ENCODE measurements at regions not wholly inside any gene's neighbourhood (a gene's known extent, or its start where the extent isn't known, plus 50 kb on each side); places are given as distances from the start of the nearest gene placed in this dataset.
A peak's percentile ranks its signal among the peaks of the same experiment; 100 is the strongest.
"Not testable (repeated sequence)": the region's sequence is repeated elsewhere in the genome, so short reads cannot be mapped to it uniquely, and the experiment has no call there.

DNA sequence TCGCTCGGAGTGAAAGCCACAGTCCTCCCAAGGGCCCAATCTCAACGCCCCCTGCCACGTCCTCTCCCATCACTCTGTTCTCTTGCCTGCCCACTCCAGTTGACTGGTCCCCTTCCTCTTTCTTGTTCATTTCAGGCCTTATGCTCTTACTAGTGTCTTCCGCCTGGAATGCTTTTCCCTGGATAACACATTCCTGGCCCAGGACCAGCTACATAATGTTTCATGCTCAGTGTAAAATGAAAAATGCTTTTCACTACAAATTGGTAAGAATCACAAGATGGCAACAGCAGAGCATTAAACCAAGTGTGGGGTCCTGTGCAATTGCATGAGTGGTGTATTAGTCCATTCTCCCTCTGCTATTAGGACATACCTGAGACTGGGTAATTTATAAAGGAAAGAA lies 417.2 kb upstream of the KLHL29 start:
- no peak overlapping the region for H3K4me3 ChIP-seq (ENCODE audit: low read length)
- no peak for DNase-seq (ENCODE audit: low read depth)
- TF ChIP-seq, protein P1, sequence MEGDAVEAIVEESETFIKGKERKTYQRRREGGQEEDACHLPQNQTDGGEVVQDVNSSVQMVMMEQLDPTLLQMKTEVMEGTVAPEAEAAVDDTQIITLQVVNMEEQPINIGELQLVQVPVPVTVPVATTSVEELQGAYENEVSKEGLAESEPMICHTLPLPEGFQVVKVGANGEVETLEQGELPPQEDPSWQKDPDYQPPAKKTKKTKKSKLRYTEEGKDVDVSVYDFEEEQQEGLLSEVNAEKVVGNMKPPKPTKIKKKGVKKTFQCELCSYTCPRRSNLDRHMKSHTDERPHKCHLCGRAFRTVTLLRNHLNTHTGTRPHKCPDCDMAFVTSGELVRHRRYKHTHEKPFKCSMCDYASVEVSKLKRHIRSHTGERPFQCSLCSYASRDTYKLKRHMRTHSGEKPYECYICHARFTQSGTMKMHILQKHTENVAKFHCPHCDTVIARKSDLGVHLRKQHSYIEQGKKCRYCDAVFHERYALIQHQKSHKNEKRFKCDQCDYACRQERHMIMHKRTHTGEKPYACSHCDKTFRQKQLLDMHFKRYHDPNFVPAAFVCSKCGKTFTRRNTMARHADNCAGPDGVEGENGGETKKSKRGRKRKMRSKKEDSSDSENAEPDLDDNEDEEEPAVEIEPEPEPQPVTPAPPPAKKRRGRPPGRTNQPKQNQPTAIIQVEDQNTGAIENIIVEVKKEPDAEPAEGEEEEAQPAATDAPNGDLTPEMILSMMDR (conservative IDR thresholded peaks at IDR 0.05; ENCODE audit: low read depth, low read length), result no peak

DNA sequence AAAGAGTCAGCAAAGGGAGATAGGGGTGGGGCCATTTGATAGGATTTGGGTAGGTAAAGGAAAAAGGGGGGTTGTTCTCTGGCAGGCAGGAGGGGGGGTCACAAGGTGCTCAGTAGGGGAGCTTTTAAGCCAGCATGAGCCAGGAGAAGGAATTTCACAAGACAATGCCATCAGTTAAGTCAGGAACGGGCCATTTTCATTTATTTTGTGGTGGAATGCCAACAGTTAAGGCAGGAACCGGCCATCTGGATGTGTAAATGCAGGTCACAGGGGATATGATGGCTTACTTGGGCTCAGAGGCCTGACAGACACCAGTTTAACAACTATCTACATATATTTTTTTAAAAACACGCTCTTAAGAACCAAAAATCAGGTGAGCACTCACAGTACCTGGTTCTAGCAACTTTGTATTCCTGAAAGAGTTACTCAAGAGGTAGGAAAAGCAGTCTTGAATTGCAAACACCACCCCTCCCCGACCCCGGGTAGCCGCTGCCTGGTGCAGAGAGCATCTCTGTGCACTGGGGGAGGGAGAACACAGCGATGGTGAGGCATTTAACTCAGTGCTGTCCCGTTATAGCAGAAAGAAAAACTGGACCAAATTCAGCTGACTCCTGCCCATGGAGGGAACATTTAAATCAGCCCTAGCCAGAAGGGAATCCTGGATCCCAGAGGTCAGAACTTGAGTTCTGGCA lies 414.5 kb upstream of the KLHL29 start:
- no peak overlapping the region for H3K4me3 ChIP-seq (ENCODE audit: low read length)
- TF ChIP-seq, protein P1 (conservative IDR thresholded peaks at IDR 0.05; ENCODE audit: low read depth, low read length), result no peak
- DNase-seq (ENCODE audit: low read depth), result no peak

DNA sequence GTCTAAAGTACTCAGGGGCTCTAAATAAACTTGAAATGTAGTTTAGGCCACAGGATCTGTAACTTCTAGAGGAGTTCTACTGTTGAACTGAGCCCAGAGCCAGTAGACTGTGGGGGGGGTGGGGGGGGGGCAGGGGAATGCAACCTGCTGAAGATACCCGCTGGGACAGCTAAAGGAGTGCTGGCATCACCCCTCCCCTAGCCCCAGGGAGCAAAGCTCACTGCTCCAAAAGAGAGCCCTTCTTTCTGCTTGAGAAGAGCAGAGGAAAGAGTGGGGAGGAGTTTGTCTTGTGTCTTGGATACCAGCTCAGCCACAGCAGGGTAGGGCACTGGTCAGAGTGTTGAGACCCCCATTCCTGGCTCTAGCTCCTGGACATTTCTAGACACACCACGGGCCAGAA lies 414.0 kb upstream of the KLHL29 start:
- DNase-seq (ENCODE audit: low read depth), result no peak
- H3K4me3 ChIP-seq (ENCODE audit: low read length), result no peak overlapping the region
- TF ChIP-seq, protein P1 (conservative IDR thresholded peaks at IDR 0.05; ENCODE audit: low read depth, low read length), result no peak

DNA sequence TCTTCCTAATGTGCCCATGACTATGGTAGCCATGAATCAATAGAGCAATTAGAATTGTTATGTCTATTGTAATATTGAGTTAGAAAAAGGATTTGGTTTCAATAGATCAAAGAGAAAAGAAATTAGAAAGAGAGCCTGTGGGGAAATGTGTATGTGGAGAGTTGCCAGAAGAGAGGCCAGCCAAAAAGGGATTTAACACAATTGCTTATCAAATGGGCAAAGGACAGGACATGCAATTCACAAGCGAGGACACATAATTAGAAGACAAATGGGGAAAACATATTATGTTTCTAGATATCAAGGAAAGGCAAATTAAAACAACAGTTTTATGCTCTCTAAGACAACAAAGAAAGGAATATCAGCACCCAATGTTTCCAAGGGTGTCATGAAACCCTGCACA lies 403.2 kb upstream of the KLHL29 start:
- H3K4me3 ChIP-seq (ENCODE audit: low read length), result no peak overlapping the region
- TF ChIP-seq, protein P1 (conservative IDR thresholded peaks at IDR 0.05; ENCODE audit: low read depth, low read length), result no peak

DNA sequence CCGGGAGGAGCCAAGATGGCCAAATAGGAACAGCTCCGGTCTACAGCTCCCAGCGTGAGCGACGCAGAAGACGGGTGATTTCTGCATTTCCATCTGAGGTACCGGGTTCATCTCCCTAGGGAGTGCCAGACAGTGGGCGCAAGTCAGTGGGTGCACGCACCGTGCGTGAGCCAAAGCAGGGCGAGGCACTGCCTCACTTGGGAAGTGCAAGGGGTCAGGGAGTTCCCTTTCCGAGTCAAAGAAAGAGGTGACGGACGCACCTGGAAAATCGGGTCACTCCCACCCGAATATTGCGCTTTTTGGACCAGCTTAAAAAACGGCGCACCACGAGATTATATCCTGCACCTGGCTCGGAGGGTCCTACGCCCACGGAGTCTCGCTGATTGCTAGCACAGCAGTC lies 400.8 kb upstream of the KLHL29 start:
- not testable (repeated sequence) for DNase-seq (ENCODE audit: low read depth); H3K4me3 ChIP-seq (ENCODE audit: low read length)

More for the DNA sequence above, 403.2 kb upstream of the KLHL29 start:
- DNase-seq (ENCODE audit: low read depth), result no peak

DNA sequence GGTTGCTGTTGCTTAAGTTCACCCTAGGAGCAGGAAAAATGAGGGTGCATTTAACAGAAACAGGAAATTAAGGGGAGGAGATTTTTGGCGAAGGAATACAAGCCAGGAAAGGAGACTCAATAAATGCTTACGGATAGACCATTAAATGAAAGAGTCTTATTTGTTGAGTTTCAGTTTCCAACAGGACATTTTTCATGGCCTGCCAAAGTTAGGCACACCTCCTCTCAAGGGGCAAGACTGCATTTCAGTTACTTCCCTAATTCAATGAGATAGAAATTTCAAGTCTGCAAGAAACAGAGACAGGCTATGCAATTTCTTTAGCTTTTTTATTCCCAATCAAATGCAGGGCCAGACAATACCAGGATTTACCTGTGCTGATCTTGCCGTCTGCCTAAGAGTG lies 394.7 kb upstream of the KLHL29 start:
- DNase-seq (ENCODE audit: low read depth), result no peak
- TF ChIP-seq, protein P1 (conservative IDR thresholded peaks at IDR 0.05; ENCODE audit: low read depth, low read length), result no peak
- no peak overlapping the region for H3K4me3 ChIP-seq (ENCODE audit: low read length)

DNA sequence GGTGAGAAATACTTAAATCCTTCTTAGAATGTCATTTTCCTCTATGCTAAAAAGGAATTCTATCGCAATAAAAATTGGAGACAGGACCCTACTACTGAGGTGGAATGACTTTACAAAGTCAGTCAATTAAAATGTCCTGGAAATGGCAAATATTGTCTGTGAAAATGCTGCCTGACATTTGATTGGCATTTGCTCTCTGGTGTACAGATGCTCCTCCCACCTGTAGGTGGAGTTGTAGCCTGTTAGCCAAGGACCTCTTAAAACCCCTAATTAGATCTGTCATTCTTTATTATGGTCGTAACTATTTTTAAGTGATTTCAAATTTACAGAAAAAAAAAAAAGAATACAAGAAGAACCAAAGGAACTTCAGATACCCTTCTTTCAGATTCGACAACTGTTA lies 393.1 kb upstream of the KLHL29 start:
- TF ChIP-seq, protein P1 (conservative IDR thresholded peaks at IDR 0.05; ENCODE audit: low read depth, low read length), result peak; percentile 15
- no peak for DNase-seq (ENCODE audit: low read depth)
- no peak overlapping the region for H3K4me3 ChIP-seq (ENCODE audit: low read length)

Data from retinal pigment epithelial cell (primary cell).